ENCODE measurements at regions not wholly inside any gene's neighbourhood (a gene's known extent, or its start where the extent isn't known, plus 50 kb on each side); places are given as distances from the start of the nearest gene placed in this dataset.

GRCh38 chr7:145539910-145540309 is 576.7 kb upstream of the CNTNAP2 start:
- no peaks in the 10 kb centered on the region for H3K36me3 ChIP-seq (ENCODE audit: control insufficient read depth, insufficient read depth, low read length)
- no peak for DNase-seq (ENCODE audit: low read depth)
- H3K27me3 ChIP-seq (ENCODE audit: control insufficient read depth, insufficient read depth, low read length): no peaks in the 10 kb centered on the region
- TF ChIP-seq CTCF (IDR thresholded peaks at IDR 0.05; ENCODE audit: insufficient read depth, low read length, poor library complexity, severe bottlenecking): no peak
- no peak overlapping the region for H3K4me3 ChIP-seq (ENCODE audit: low read depth, low read length)

- no peak for TF ChIP-seq CTCF (IDR thresholded peaks at IDR 0.05; ENCODE audit: insufficient read depth, low read length, poor library complexity, severe bottlenecking)
- no peaks in the 10 kb centered on the region for H3K27me3 ChIP-seq (ENCODE audit: control insufficient read depth, insufficient read depth, low read length)
- no peak overlapping the region for H3K4me3 ChIP-seq (ENCODE audit: low read depth, low read length)
- no peak for DNase-seq (ENCODE audit: low read depth)
- H3K36me3 ChIP-seq (ENCODE audit: control insufficient read depth, insufficient read depth, low read length): no peaks in the 10 kb centered on the region
These were observed 582.3 kb upstream of the CNTNAP2 start for GRCh38 chr7:145534301-145534700.

GRCh38 chr7:145520284-145520683 is 596.3 kb upstream of the CNTNAP2 start:
- Histone ChIP-seq H3K4me3 (ENCODE audit: low read depth, low read length) (no peak overlapping the region), H3K36me3 (ENCODE audit: control insufficient read depth, insufficient read depth, low read length) (no peaks in the 10 kb centered on the region), H3K27me3 (ENCODE audit: control insufficient read depth, insufficient read depth, low read length) (no peaks in the 10 kb centered on the region)
- no peak for TF ChIP-seq CTCF (IDR thresholded peaks at IDR 0.05; ENCODE audit: insufficient read depth, low read length, poor library complexity, severe bottlenecking)
- DNase-seq (ENCODE audit: low read depth): no peak

GRCh38 chr7:145511004-145511403 is 605.6 kb upstream of the CNTNAP2 start:
- DNase-seq (ENCODE audit: low read depth): no peak
- Histone ChIP-seq H3K36me3 (ENCODE audit: control insufficient read depth, insufficient read depth, low read length) (no peaks in the 10 kb centered on the region), H3K4me3 (ENCODE audit: low read depth, low read length) (no peak overlapping the region), H3K27me3 (ENCODE audit: control insufficient read depth, insufficient read depth, low read length) (no peaks in the 10 kb centered on the region)
- no peak for TF ChIP-seq CTCF (IDR thresholded peaks at IDR 0.05; ENCODE audit: insufficient read depth, low read length, poor library complexity, severe bottlenecking)

GRCh38 chr7:145497911-145498525 is 618.6 kb upstream of the CNTNAP2 start:
- Histone ChIP-seq H3K27me3 (ENCODE audit: control insufficient read depth, insufficient read depth, low read length) (no peaks in the 10 kb centered on the region), H3K4me3 (ENCODE audit: low read depth, low read length) (no peak overlapping the region), H3K36me3 (ENCODE audit: control insufficient read depth, insufficient read depth, low read length) (no peaks in the 10 kb centered on the region)
- TF ChIP-seq CTCF (IDR thresholded peaks at IDR 0.05; ENCODE audit: insufficient read depth, low read length, poor library complexity, severe bottlenecking): no peak
- DNase-seq (ENCODE audit: low read depth): no peak

GRCh38 chr7:145490356-145490755 is 626.2 kb upstream of the CNTNAP2 start:
- Histone ChIP-seq H3K36me3 (ENCODE audit: control insufficient read depth, insufficient read depth, low read length) (no peaks in the 10 kb centered on the region), H3K27me3 (ENCODE audit: control insufficient read depth, insufficient read depth, low read length) (no peaks in the 10 kb centered on the region), H3K4me3 (ENCODE audit: low read depth, low read length) (no peak overlapping the region)
- no peak for DNase-seq (ENCODE audit: low read depth)
- no peak for TF ChIP-seq CTCF (IDR thresholded peaks at IDR 0.05; ENCODE audit: insufficient read depth, low read length, poor library complexity, severe bottlenecking)
